ENCODE measurements at regions not wholly inside any gene's neighbourhood (a gene's known extent, or its start where the extent isn't known, plus 50 kb on each side); places are given as distances from the start of the nearest gene placed in this dataset.

- ATAC-seq: no peak
- DNase-seq: no peak
- intact Hi-C loops (cut with DNase I, micrococcal nuclease): no loop called here
Measured at GRCh38 chr5:178808886-178809285, 50.9 kb upstream of the ZNF354B start.

GRCh38 chr5:178801021-178801420 is 58.7 kb upstream of the ZNF354B start:
- intact Hi-C loops (cut with DNase I, micrococcal nuclease): no loop called here
- DNase-seq: no peak
- ATAC-seq: no peak

GRCh38 chr5:178797546-178798440 is 62.0 kb upstream of the ZNF354B start:
- intact Hi-C loops (cut with DNase I, micrococcal nuclease): no loop called here
- DNase-seq (no peak), ATAC-seq (no peak)

GRCh38 chr5:178797101-178797521 is 62.6 kb upstream of the ZNF354B start:
- ATAC-seq: no peak
- no peak for DNase-seq
- intact Hi-C loops (cut with DNase I, micrococcal nuclease): no loop called here

- no peak for ATAC-seq
- intact Hi-C loops (cut with DNase I, micrococcal nuclease): no loop called here
- DNase-seq: no peak
Measured at GRCh38 chr5:178796165-178796945, 63.4 kb upstream of the ZNF354B start.

- intact Hi-C loops (cut with DNase I, micrococcal nuclease): no loop called here
- no peak for DNase-seq
- no peak for ATAC-seq
Measured at GRCh38 chr5:178794433-178794832, 64.0 kb upstream of the ZNF354A start.

- intact Hi-C loops (cut with DNase I, micrococcal nuclease): no loop called here
- DNase-seq (no peak), ATAC-seq (no peak)
Measured at GRCh38 chr5:178793696-178794095, 63.2 kb upstream of the ZNF354A start.

- intact Hi-C loops (cut with DNase I, micrococcal nuclease): no loop called here
- peak in 1 of 2 donors; percentile 11 for DNase-seq
- no peak for ATAC-seq
Measured at GRCh38 chr5:178793151-178793550, 62.7 kb upstream of the ZNF354A start.

- no peak for ATAC-seq
- intact Hi-C loops (cut with DNase I, micrococcal nuclease): no loop called here
- no peak for DNase-seq
Measured at GRCh38 chr5:178791976-178792375, 61.5 kb upstream of the ZNF354A start.

GRCh38 chr5:178790371-178790770 is 59.9 kb upstream of the ZNF354A start:
- no peak for ATAC-seq
- DNase-seq: no peak
- intact Hi-C loops (cut with DNase I, micrococcal nuclease): no loop called here

GRCh38 chr5:178788381-178789085 is 58.1 kb upstream of the ZNF354A start:
- no peak for ATAC-seq
- intact Hi-C loops (cut with DNase I, micrococcal nuclease): no loop called here
- DNase-seq: no peak

- intact Hi-C loops (cut with DNase I, micrococcal nuclease): no loop called here
- DNase-seq (no peak), ATAC-seq (no peak)
Measured at GRCh38 chr5:178787889-178788288, 57.4 kb upstream of the ZNF354A start.

- DNase-seq (no peak), ATAC-seq (no peak)
Measured at GRCh38 chr5:178786859-178787499, 56.5 kb upstream of the ZNF354A start.

GRCh38 chr5:178786417-178786816 is 56.0 kb upstream of the ZNF354A start:
- ATAC-seq (no peak), DNase-seq (no peak)
- intact Hi-C loops (cut with DNase I, micrococcal nuclease): no loop called here

More at GRCh38 chr5:178786859-178787499, 56.5 kb upstream of the ZNF354A start:
- intact Hi-C loops (cut with DNase I, micrococcal nuclease): no loop called here

GRCh38 chr5:178785999-178786398 is 55.5 kb upstream of the ZNF354A start:
- intact Hi-C loops (cut with DNase I, micrococcal nuclease): no loop called here
- ATAC-seq (no peak), DNase-seq (no peak)

- intact Hi-C loops (cut with DNase I, micrococcal nuclease): no loop called here
- no peak for ATAC-seq
- no peak for DNase-seq
Measured at GRCh38 chr5:178784391-178784790, 53.9 kb upstream of the ZNF354A start.

GRCh38 chr5:178781936-178782335 is 51.5 kb upstream of the ZNF354A start:
- DNase-seq: no peak
- intact Hi-C loops (cut with DNase I, micrococcal nuclease): no loop called here
- no peak for ATAC-seq

GRCh38 chr5:178780581-178781498 is 50.4 kb upstream of the ZNF354A start:
- DNase-seq (no peak), ATAC-seq (no peak)
- intact Hi-C loops (cut with DNase I, micrococcal nuclease): no loop called here

Measured in left colon (tissue), 2 donors.